ENCODE measurements at regions not wholly inside any gene's neighbourhood (a gene's known extent, or its start where the extent isn't known, plus 50 kb on each side); places are given as distances from the start of the nearest gene placed in this dataset.

DNA sequence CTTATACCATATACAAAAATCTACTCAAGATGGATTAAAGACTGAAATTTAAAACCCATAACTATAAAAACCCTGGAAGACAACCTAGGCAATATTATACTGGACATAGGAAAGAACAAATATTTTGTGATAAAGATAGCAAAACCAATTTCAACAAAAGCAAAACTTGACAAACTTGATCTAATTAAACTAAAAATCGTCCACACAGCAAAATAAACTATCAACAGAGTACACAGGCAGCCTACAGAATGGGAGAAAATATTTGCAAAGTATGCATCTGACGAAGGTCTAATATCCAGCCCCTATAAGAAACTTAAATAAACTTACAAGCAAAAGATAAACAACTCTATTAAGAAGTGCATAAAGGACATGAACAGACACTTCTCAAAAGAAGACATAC lies 240.1 kb downstream of the HGF start:
- TF ChIP-seq, protein P1, sequence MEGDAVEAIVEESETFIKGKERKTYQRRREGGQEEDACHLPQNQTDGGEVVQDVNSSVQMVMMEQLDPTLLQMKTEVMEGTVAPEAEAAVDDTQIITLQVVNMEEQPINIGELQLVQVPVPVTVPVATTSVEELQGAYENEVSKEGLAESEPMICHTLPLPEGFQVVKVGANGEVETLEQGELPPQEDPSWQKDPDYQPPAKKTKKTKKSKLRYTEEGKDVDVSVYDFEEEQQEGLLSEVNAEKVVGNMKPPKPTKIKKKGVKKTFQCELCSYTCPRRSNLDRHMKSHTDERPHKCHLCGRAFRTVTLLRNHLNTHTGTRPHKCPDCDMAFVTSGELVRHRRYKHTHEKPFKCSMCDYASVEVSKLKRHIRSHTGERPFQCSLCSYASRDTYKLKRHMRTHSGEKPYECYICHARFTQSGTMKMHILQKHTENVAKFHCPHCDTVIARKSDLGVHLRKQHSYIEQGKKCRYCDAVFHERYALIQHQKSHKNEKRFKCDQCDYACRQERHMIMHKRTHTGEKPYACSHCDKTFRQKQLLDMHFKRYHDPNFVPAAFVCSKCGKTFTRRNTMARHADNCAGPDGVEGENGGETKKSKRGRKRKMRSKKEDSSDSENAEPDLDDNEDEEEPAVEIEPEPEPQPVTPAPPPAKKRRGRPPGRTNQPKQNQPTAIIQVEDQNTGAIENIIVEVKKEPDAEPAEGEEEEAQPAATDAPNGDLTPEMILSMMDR (conservative IDR thresholded peaks at IDR 0.05; ENCODE audit: low read depth), result no peak
- POLR2A ChIA-PET (ENCODE audit: low non-redundant PET), result no interaction called here
- H3K27ac ChIP-seq, result no peak overlapping the region
- DNase-seq (ENCODE audit: low spot score), result no peak
- CTCF ChIA-PET, result no interaction called here

DNA sequence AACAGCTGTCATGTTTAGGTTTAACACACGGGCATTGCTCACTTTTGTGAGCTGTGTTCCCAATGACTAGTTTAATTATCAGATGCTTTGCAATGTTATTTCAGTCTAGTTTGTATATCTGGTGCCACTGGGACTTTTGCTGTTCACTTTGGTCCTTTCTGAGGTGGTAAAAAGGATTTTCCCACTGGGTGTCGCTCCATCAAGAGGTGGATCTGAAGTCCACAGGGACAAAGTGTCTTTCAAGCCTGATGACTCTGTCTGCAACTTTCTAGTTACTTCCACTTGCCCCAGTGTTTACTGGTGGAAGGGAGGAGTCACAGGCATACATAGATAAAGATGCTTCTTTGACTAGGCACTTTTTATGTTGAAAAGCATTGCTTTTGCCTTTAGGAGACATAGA lies 242.2 kb downstream of the HGF start:
- POLR2A ChIA-PET (ENCODE audit: low non-redundant PET), result no interaction called here
- CTCF ChIA-PET, result no interaction called here
- TF ChIP-seq, protein P1 (conservative IDR thresholded peaks at IDR 0.05; ENCODE audit: low read depth), result no peak
- H3K27ac ChIP-seq, result no peak overlapping the region
- DNase-seq (ENCODE audit: low spot score), result no peak

DNA sequence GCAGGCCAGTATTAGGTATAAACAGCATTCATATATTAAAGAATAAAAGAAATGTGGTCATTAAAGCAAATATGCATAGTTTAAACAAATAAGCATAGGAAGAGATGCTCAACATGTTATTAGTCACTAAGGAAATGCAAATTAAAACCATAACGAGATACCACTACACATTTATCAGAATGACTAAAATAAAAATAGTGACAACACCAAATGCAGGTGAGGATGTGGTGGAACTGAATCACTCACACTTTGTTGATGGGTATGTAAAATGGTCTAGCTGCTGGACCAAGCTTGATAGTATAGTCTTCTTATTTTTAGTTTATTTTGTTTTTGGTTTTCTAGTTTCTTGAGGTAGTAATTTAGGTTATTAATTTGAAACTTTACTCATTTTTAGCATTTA lies 242.9 kb downstream of the HGF start:
- TF ChIP-seq, protein P1 (conservative IDR thresholded peaks at IDR 0.05; ENCODE audit: low read depth), result no peak
- no peak overlapping the region for H3K27ac ChIP-seq
- CTCF ChIA-PET, result no interaction called here
- POLR2A ChIA-PET (ENCODE audit: low non-redundant PET), result no interaction called here
- DNase-seq (ENCODE audit: low spot score), result no peak

DNA sequence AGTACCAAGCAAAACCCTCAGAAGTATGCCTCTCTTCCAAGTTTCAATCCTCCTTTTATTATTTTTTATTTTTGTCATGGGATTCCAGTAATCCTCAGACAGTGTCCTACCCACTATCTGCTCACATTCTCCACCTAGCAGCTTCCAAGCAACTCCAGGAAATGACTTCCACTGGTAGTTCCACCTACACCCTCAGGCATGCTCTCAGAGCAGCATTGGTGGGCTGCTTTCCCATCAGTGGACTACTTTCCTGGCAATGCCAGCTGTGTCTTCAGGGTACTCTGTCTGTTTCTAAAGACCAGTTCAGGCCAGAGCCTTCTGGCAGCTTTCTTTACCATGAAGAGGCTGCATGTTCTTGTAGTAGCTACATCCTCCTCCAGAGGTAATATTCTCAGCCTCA lies 244.0 kb downstream of the HGF start:
- ChIA-PET CTCF (no interaction called here), POLR2A (ENCODE audit: low non-redundant PET) (no interaction called here)
- TF ChIP-seq, protein P1 (conservative IDR thresholded peaks at IDR 0.05; ENCODE audit: low read depth), result no peak
- no peak for DNase-seq (ENCODE audit: low spot score)
- no peak overlapping the region for H3K27ac ChIP-seq

DNA sequence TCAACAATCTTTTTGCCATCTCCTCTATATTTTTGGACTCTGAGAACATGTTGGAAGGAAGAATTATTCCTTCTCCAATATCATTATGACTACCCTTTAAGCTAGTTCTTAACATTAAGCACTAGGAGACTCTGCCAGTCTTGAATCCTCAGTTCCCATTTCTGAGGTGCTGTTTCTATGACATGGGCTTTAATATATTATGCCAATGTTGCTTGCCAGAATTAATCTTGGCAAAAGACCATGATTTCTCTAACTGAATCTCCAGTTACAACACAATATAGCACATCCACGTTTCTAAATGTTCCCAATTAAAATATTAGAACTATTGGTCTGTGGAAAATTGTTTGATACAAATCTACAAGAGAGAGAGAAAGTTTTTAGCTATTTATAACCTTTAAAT lies 250.0 kb downstream of the HGF start:
- TF ChIP-seq, protein P1 (conservative IDR thresholded peaks at IDR 0.05; ENCODE audit: low read depth), result no peak
- CTCF ChIA-PET, result no interaction called here
- DNase-seq (ENCODE audit: low spot score), result no peak
- no peak overlapping the region for H3K27ac ChIP-seq
- POLR2A ChIA-PET (ENCODE audit: low non-redundant PET), result no interaction called here

DNA sequence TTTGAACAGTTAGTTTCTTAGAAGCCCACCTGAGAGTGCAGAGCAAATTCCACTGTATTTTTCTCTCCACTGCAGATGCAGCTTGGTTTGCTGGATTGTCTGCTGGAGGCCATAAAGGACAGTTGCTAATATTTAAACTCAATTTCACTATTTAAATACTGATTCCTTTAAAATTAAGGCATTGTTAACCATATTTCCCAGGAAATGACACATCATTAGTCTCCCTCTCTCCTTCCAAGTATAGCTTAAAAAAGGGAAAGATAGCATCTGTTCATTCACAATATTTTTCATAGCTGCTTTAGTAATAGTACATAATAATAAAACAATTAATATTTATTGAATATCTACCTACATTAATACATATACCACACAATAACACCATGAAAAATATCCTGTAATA lies 252.9 kb downstream of the HGF start:
- H3K27ac ChIP-seq, result no peak overlapping the region
- CTCF ChIA-PET, result no interaction called here
- POLR2A ChIA-PET (ENCODE audit: low non-redundant PET), result no interaction called here
- DNase-seq (ENCODE audit: low spot score), result no peak
- TF ChIP-seq, protein P1 (conservative IDR thresholded peaks at IDR 0.05; ENCODE audit: low read depth), result no peak

DNA sequence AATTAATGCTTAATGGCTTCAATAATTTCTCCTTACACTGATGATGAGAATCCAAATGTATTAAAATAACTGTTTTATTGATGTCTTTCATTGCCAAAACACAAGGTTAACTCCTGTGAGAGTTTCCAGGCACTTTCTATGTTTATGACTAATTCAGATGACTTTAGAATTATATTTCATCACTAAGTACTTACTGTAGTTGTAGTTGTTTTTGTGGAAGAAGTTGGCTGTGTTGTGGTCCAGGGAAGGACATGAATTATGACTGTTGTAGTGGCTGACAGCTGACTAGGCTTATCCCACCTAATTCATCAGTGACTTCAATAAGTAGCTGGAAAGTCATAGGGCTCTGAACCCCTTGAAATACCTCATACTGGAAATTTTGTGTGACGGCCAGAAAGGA lies 254.8 kb downstream of the HGF start:
- POLR2A ChIA-PET (ENCODE audit: low non-redundant PET), result no interaction called here
- DNase-seq (ENCODE audit: low spot score), result no peak
- CTCF ChIA-PET, result no interaction called here
- TF ChIP-seq, protein P1 (conservative IDR thresholded peaks at IDR 0.05; ENCODE audit: low read depth), result no peak
- H3K27ac ChIP-seq, result no peak overlapping the region
